GM23338 (cell line): ENCODE measurements at regions not wholly inside any gene's neighbourhood (a gene's known extent, or its start where the extent isn't known, plus 50 kb on each side); places are given as distances from the start of the nearest gene placed in this dataset.

Experiments used
- ATAC-seq: fragments of 200-7000 bp; cut with Tn5 transposase; 3 replicates; pipeline ENCODE4 v1.9.1; 2020
- DNase-seq: peaks from one replicate; pipeline ENCODE4 v3.0.0-alpha.2; 2015; ENCODE audit warnings: low spot score
- H2AFZ ChIP-seq: fragments of 200-600 bp; sonication (generic); 2 replicates; pipeline ENCODE4 v1.8.0; 2016; ENCODE audit warnings: antibody characterized with exemption, mild to moderate bottlenecking, moderate library complexity
- H3F3A ChIP-seq: fragments of 200-600 bp; sonication (generic); replicated peaks from 2 replicates; pipeline ENCODE4 v1.8.0; 2017; ENCODE audit warnings: antibody characterized with exemption, mixed run types, low read depth
- H3K27ac ChIP-seq: fragments of 200-600 bp; sonication (generic); 2 replicates; pipeline ENCODE4 v1.6.1; 2016; ENCODE audit warnings: low read depth
- H3K27me3 ChIP-seq: fragments of 200-600 bp; sonication (generic); 2 replicates; pipeline ENCODE4 v1.8.0; 2016; ENCODE audit warnings: mild to moderate bottlenecking, mixed run types, moderate library complexity; ENCODE audit not compliant: insufficient read depth
- H3K36me3 ChIP-seq: fragments of 200-600 bp; sonication (generic); 2 replicates; pipeline ENCODE4 v1.8.0; 2016; ENCODE audit warnings: mild to moderate bottlenecking; ENCODE audit not compliant: insufficient read depth
- H3K4me1 ChIP-seq: fragments of 200-600 bp; sonication (generic); 2 replicates; pipeline ENCODE4 v1.8.0; 2016; ENCODE audit warnings: mild to moderate bottlenecking, moderate library complexity; ENCODE audit not compliant: insufficient read depth
- H3K4me2 ChIP-seq: fragments of 200-600 bp; sonication (generic); 2 replicates; pipeline ENCODE4 v1.7.1; 2017; ENCODE audit warnings: mixed run types
- H3K4me3 ChIP-seq: fragments of 200-600 bp; sonication (generic); 2 replicates; pipeline ENCODE4 v1.6.1; 2016; ENCODE audit warnings: mixed run types
- H3K79me2 ChIP-seq: fragments of 200-600 bp; sonication (generic); replicated peaks from 2 replicates; pipeline ENCODE4 v1.8.0; 2017; ENCODE audit warnings: mild to moderate bottlenecking; ENCODE audit not compliant: insufficient read depth
- H3K9me2 ChIP-seq: fragments of 200-600 bp; sonication (generic); 2 replicates; pipeline ENCODE4 v1.8.0; 2017; ENCODE audit not compliant: insufficient read depth
- H4K20me1 ChIP-seq: fragments of 200-600 bp; sonication (generic); replicated peaks from 2 replicates; pipeline ENCODE4 v1.8.0; 2017; ENCODE audit warnings: mild to moderate bottlenecking; ENCODE audit not compliant: insufficient read depth
- H3K27ac Mint-ChIP-seq: 2 replicates; pipeline ENCODE4 v1.8.0; 2020; ENCODE audit warnings: inconsistent platforms, mild to moderate bottlenecking, moderate library complexity, mixed read lengths
- H3K27me3 Mint-ChIP-seq: 3 replicates; pipeline ENCODE4 v1.8.0; 2022; ENCODE audit warnings: low read depth, mild to moderate bottlenecking, moderate library complexity, mixed read lengths, inconsistent platforms; ENCODE audit not compliant: insufficient read depth, poor library complexity
- H3K36me3 Mint-ChIP-seq: 3 replicates; pipeline ENCODE4 v1.8.0; 2021; ENCODE audit warnings: low read depth, mild to moderate bottlenecking, inconsistent platforms, moderate library complexity, mixed read lengths
- H3K4me1 Mint-ChIP-seq: 3 replicates; pipeline ENCODE4 v1.8.0; 2020; ENCODE audit warnings: mild to moderate bottlenecking, inconsistent platforms, mixed read lengths
- H3K4me3 Mint-ChIP-seq: 3 replicates; pipeline ENCODE4 v1.8.0; 2021; ENCODE audit warnings: moderate library complexity, mild to moderate bottlenecking, inconsistent platforms, mixed read lengths
- H3K9me3 Mint-ChIP-seq: 3 replicates; pipeline ENCODE4 v1.8.0; 2020; ENCODE audit warnings: moderate library complexity, mild to moderate bottlenecking, inconsistent platforms, mixed read lengths
- CREB1 ChIP-seq: fragments of 250-450 bp; sonication (Bioruptor Pico); IDR thresholded peaks from 2 replicates; pipeline ENCODE4 v1.5.0; 2020; ENCODE audit warnings: low read depth, mild to moderate bottlenecking, moderate library complexity
- CTCF ChIP-seq, 2 experiments: fragments of 200-600 bp in 1 of 2; sonication (generic) in 1 of 2; conservative IDR thresholded peaks; 2 replicates each; pipeline versions ENCODE4 v1.5.1 to v1.6.1; 2016 to 2017; ENCODE audit warnings: antibody characterized with exemption in 2 of 2, low read depth in 2 of 2, mild to moderate bottlenecking in 2 of 2, moderate library complexity in 1 of 2
- EZH2 ChIP-seq: fragments of 200-600 bp; sonication (generic); IDR thresholded peaks from one replicate; pipeline ENCODE4 v1.8.0; 2017; ENCODE audit warnings: antibody characterized with exemption, mild to moderate bottlenecking, low read depth; ENCODE audit not compliant: unreplicated experiment
- EZH2phosphoT487 ChIP-seq: fragments of 200-600 bp; sonication (generic); IDR thresholded peaks from one replicate; pipeline ENCODE4 v1.8.1; 2018; ENCODE audit warnings: antibody characterized with exemption; ENCODE audit not compliant: unreplicated experiment
- JUNB ChIP-seq: IDR thresholded peaks from one replicate; pipeline ENCODE4 v1.6.1; 2016; ENCODE audit warnings: antibody characterized with exemption; ENCODE audit not compliant: unreplicated experiment
- REST ChIP-seq: IDR thresholded peaks from one replicate; pipeline ENCODE4 v1.6.1; 2018; ENCODE audit warnings: antibody characterized with exemption; ENCODE audit not compliant: unreplicated experiment
- ZNF114 ChIP-seq: fragments of 250-450 bp; sonication (Bioruptor Pico); IDR thresholded peaks from 2 replicates; pipeline ENCODE4 v1.5.0; 2020; ENCODE audit warnings: mild to moderate bottlenecking, moderate library complexity
- TF ChIP-seq, protein P1 (sequence below): IDR thresholded peaks from 2 replicates; pipeline ENCODE4 v1.6.1; 2016; ENCODE audit warnings: antibody characterized with exemption
- TF ChIP-seq, protein P2 (sequence below): fragments of 250-450 bp; sonication (Bioruptor Pico); IDR thresholded peaks from 2 replicates; pipeline ENCODE4 v1.5.0; 2020; ENCODE audit warnings: mild to moderate bottlenecking, moderate library complexity

DNA sequence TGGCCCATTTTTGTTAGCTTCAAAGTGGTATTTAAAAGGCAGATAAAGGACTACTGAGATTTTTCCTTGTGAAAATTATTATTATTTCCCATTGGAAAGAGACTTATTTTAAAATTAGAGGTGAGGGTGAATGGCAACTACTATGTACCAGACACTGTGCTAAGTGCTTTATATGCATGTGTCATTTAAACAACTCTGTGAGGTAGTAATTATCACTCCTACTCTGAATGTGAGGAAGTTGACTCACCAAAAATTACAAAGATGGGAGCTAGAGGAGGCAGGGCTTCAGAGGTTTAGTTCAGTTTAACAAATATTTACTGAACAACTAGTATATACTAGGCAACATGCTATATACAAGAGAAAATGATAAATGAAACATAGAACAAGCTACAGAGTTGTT is 78.2 kb downstream of the MSL3 start:
- Histone ChIP-seq H3K9me2 (no peaks in the 10 kb centered on the region), H3K4me3 (no peak overlapping the region), H3K4me2 (no peak overlapping the region), H3K4me1 (no peaks in the 10 kb centered on the region; the same call in 1 of the 2 replicates), H2AFZ (no peak overlapping the region), H3F3A (no peaks in the 10 kb centered on the region), H3K36me3 (no peaks in the 10 kb centered on the region), H3K27me3 (no peaks in the 10 kb centered on the region), H3K27ac (no peak overlapping the region), H3K79me2 (no peaks in the 10 kb centered on the region), H4K20me1 (no peaks in the 10 kb centered on the region)
- TF ChIP-seq, protein P1, sequence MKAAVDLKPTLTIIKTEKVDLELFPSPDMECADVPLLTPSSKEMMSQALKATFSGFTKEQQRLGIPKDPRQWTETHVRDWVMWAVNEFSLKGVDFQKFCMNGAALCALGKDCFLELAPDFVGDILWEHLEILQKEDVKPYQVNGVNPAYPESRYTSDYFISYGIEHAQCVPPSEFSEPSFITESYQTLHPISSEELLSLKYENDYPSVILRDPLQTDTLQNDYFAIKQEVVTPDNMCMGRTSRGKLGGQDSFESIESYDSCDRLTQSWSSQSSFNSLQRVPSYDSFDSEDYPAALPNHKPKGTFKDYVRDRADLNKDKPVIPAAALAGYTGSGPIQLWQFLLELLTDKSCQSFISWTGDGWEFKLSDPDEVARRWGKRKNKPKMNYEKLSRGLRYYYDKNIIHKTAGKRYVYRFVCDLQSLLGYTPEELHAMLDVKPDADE, result no peak
- Mint-ChIP-seq H3K27me3 (no peaks in the 10 kb centered on the region), H3K36me3 (no peaks in the 10 kb centered on the region), H3K4me1 (peaks cover 3% of the 10 kb centered on the region; the same call in 1 of the 3 replicates), H3K4me3 (no peak overlapping the region), H3K9me3 (no peaks in the 10 kb centered on the region; the same call in 2 of the 3 replicates), H3K27ac (no peak overlapping the region)
- ATAC-seq, result no peak
- DNase-seq, result no peak

DNA sequence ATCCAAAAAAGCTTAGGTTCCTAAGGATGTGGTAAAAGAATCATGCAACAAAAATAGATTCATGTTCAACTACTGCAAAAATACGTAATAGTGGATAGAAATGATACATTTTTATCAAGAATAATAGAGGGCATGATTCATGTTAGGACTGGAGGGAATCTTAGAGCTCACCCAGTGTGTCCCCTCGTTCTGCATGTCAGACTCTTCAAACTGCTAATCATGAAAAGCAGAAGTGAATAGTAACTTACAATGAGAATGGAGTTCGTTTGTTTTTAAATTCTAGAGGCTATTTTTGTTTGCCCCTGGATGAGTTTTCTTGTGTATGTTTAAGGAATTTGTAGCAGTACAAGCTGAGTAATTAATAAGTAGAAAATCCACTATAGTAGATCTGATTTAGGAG is 79.4 kb downstream of the MSL3 start:
- Histone ChIP-seq H3K27ac (no peak overlapping the region), H3K4me2 (no peak overlapping the region), H3K4me1 (no peaks in the 10 kb centered on the region; the same call in 1 of the 2 replicates), H3K79me2 (no peaks in the 10 kb centered on the region), H3K27me3 (no peaks in the 10 kb centered on the region), H3K4me3 (no peak overlapping the region), H3F3A (no peaks in the 10 kb centered on the region), H3K36me3 (no peaks in the 10 kb centered on the region), H3K9me2 (no peaks in the 10 kb centered on the region), H2AFZ (no peak overlapping the region), H4K20me1 (no peaks in the 10 kb centered on the region)
- no peak for ATAC-seq
- Mint-ChIP-seq H3K27ac (no peak overlapping the region), H3K4me3 (no peak overlapping the region), H3K9me3 (no peaks in the 10 kb centered on the region; the same call in 2 of the 3 replicates), H3K36me3 (no peaks in the 10 kb centered on the region), H3K27me3 (no peaks in the 10 kb centered on the region), H3K4me1 (peaks cover 3% of the 10 kb centered on the region; the same call in 1 of the 3 replicates)
- DNase-seq, result no peak
- TF ChIP-seq, protein P2, sequence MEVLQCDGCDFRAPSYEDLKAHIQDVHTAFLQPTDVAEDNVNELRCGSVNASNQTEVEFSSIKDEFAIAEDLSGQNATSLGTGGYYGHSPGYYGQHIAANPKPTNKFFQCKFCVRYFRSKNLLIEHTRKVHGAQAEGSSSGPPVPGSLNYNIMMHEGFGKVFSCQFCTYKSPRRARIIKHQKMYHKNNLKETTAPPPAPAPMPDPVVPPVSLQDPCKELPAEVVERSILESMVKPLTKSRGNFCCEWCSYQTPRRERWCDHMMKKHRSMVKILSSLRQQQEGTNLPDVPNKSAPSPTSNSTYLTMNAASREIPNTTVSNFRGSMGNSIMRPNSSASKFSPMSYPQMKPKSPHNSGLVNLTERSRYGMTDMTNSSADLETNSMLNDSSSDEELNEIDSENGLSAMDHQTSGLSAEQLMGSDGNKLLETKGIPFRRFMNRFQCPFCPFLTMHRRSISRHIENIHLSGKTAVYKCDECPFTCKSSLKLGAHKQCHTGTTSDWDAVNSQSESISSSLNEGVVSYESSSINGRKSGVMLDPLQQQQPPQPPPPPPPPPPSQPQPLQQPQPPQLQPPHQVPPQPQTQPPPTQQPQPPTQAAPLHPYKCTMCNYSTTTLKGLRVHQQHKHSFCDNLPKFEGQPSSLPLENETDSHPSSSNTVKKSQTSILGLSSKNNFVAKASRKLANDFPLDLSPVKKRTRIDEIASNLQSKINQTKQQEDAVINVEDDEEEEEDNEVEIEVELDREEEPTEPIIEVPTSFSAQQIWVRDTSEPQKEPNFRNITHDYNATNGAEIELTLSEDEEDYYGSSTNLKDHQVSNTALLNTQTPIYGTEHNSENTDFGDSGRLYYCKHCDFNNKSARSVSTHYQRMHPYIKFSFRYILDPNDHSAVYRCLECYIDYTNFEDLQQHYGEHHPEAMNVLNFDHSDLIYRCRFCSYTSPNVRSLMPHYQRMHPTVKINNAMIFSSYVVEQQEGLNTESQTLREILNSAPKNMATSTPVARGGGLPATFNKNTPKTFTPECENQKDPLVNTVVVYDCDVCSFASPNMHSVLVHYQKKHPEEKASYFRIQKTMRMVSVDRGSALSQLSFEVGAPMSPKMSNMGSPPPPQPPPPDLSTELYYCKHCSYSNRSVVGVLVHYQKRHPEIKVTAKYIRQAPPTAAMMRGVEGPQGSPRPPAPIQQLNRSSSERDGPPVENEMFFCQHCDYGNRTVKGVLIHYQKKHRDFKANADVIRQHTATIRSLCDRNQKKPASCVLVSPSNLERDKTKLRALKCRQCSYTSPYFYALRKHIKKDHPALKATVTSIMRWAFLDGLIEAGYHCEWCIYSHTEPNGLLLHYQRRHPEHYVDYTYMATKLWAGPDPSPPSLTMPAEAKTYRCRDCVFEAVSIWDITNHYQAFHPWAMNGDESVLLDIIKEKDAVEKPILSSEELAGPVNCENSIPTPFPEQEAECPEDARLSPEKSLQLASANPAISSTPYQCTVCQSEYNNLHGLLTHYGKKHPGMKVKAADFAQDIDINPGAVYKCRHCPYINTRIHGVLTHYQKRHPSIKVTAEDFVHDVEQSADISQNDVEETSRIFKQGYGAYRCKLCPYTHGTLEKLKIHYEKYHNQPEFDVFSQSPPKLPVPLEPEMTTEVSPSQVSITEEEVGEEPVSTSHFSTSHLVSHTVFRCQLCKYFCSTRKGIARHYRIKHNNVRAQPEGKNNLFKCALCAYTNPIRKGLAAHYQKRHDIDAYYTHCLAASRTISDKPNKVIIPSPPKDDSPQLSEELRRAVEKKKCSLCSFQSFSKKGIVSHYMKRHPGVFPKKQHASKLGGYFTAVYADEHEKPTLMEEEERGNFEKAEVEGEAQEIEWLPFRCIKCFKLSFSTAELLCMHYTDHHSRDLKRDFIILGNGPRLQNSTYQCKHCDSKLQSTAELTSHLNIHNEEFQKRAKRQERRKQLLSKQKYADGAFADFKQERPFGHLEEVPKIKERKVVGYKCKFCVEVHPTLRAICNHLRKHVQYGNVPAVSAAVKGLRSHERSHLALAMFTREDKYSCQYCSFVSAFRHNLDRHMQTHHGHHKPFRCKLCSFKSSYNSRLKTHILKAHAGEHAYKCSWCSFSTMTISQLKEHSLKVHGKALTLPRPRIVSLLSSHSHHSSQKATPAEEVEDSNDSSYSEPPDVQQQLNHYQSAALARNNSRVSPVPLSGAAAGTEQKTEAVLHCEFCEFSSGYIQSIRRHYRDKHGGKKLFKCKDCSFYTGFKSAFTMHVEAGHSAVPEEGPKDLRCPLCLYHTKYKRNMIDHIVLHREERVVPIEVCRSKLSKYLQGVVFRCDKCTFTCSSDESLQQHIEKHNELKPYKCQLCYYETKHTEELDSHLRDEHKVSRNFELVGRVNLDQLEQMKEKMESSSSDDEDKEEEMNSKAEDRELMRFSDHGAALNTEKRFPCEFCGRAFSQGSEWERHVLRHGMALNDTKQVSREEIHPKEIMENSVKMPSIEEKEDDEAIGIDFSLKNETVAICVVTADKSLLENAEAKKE (CRISPR knock-in tag), result no peak
- TF ChIP-seq EZH2, result no peak
- TF ChIP-seq REST, result no peak
- no peak for TF ChIP-seq JUNB
- TF ChIP-seq EZH2phosphoT487, result no peak
- no peak for TF ChIP-seq CREB1 (CRISPR knock-in tag)
- no peak for TF ChIP-seq CTCF (conservative IDR thresholded peaks at IDR 0.05; ENCODE audit: low read depth in 2 of 2)
- TF ChIP-seq ZNF114 (CRISPR knock-in tag), result no peak
